ENCODE measurements at regions not wholly inside any gene's neighbourhood (a gene's known extent, or its start where the extent isn't known, plus 50 kb on each side); places are given as distances from the start of the nearest gene placed in this dataset.
A peak's percentile ranks its signal among the peaks of the same experiment; 100 is the strongest.

DNA sequence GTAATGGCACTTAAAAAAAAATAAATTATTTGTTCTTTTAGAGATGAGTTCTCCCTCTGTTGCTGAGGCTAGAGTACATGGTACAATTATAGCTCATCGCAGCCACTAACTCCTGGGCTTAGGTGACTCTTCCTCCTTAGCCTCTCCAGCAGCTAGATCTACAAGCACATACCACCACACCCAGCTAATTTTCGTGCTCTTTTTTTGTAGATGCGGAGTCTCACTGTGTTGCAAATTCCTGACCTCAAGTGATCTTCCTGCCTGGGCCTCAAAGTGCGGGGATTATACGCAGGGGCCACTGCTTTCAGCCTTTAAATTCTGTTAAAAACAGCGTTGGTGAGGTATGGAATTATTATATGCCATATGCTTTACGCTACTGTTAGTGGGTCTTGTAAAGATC, 2034.0 kb downstream of the OLFM4 start:
- no peak overlapping the region for H3K23ac ChIP-seq (ENCODE audit: insufficient read length)
- TF ChIP-seq NRF1 (IDR thresholded peaks at IDR 0.05; ENCODE audit: low read depth, low read length) (no peak), POLR2AphosphoS5 (IDR thresholded peaks at IDR 0.05; ENCODE audit: low read depth, low read length) (peak; percentile 42)
- H3K36me3 ChIP-seq (ENCODE audit: control insufficient read depth in 2 of 4, insufficient read depth in 4 of 4, low read length in 3 of 4), result peaks cover 0 to 15% (median 7%) of the 10 kb centered on the region in 4 experiments; a peak in 3 of 8 replicates
- H3K27ac ChIP-seq (ENCODE audit: low read depth, low read length), result no peak overlapping the region; the same call in 1 of the 2 replicates
- H3K79me1 ChIP-seq (ENCODE audit: low read depth, low read length), result no peaks in the 10 kb centered on the region
- H2AK5ac ChIP-seq (ENCODE audit: low read depth, low read length), result no peak overlapping the region
- no peak overlapping the region for H2BK5ac ChIP-seq (ENCODE audit: low read depth, low read length)
- H4K5ac ChIP-seq (ENCODE audit: insufficient read length, low read depth, low read length), result no peak overlapping the region
- no peak overlapping the region for H3K4ac ChIP-seq (replicated peaks; ENCODE audit: insufficient read length, low read depth, low read length)
- peak; percentile 48 for FAIRE-seq
- H4K91ac ChIP-seq (replicated peaks; ENCODE audit: insufficient read length, low read length), result no peak overlapping the region
- WGBS, 2 experiments (ENCODE audit: extremely low coverage in 1 of 2, insufficient coverage in 1 of 2, insufficient read length in 1 of 2, insufficient replicate concordance in 2 of 2, low coverage in 1 of 2, low lambda C conversion rate in 2 of 2, missing lambda C conversion rate in 1 of 2), result 77% methylated on average over 7 of the region's 7 CpGs; no CpG with 5 or more reads in 1 of the 2 experiments
- H2BK20ac ChIP-seq (ENCODE audit: low read length), result no peak overlapping the region
- H3K18ac ChIP-seq (ENCODE audit: extremely low read depth, low read length), result no peak overlapping the region
- ChIA-PET CTCF (ENCODE audit: partially characterized antibody) (no interaction called here), POLR2A (ENCODE audit: partially characterized antibody) (no interaction called here)
- no peak overlapping the region for H2BK12ac ChIP-seq (ENCODE audit: low read depth, low read length)
- H2AFZ ChIP-seq (ENCODE audit: low read length), result no peak overlapping the region
- DNase-seq (ENCODE audit: low read depth in 1 of 2, low spot score in 2 of 2), result no peak
- H3K23me2 ChIP-seq (ENCODE audit: low read depth, low read length), result no peaks in the 10 kb centered on the region
- no peak overlapping the region for H4K8ac ChIP-seq (ENCODE audit: extremely low read depth, insufficient read depth, low read length)
- H3K27me3 ChIP-seq (replicated peaks in 1 of 4; ENCODE audit: control insufficient read depth in 3 of 4, extremely low read depth in 1 of 4, insufficient read depth in 3 of 4, low read length in 3 of 4), result peaks cover 0 to 1% (median 0%) of the 10 kb centered on the region in 4 experiments; a peak in 1 of 7 replicates
- no peaks in the 10 kb centered on the region for H3K79me2 ChIP-seq (ENCODE audit: control insufficient read depth in 1 of 2, insufficient read depth in 2 of 2, low read length in 2 of 2)
- no peaks in the 10 kb centered on the region for H4K20me1 ChIP-seq (replicated peaks in 1 of 2; ENCODE audit: control insufficient read depth in 1 of 2, insufficient read depth in 2 of 2, low read length in 2 of 2)
- H3K9ac ChIP-seq (replicated peaks in 1 of 4; ENCODE audit: extremely low read depth in 1 of 4, low read depth in 3 of 4, low read length in 3 of 4), result no peak overlapping the region
- no peak overlapping the region for H3K14ac ChIP-seq (ENCODE audit: insufficient read length)
- H3K4me3 ChIP-seq (ENCODE audit: extremely low read depth in 1 of 4, insufficient read depth in 2 of 4, low read depth in 3 of 4, low read length in 4 of 4), result no peak overlapping the region
- H3K4me2 ChIP-seq (ENCODE audit: insufficient read depth in 1 of 2, low read depth in 2 of 2, low read length in 2 of 2), result no peak overlapping the region
- peaks cover 0 to 4% (median 2%) of the 10 kb centered on the region in 4 experiments; a peak in 1 of 7 replicates for H3K4me1 ChIP-seq (replicated peaks in 1 of 4; ENCODE audit: control insufficient read depth in 3 of 4, insufficient read depth in 4 of 4, low read length in 3 of 4)
- no peak overlapping the region for H2BK15ac ChIP-seq (ENCODE audit: low read length)
- H2BK120ac ChIP-seq (replicated peaks; ENCODE audit: low read depth, low read length), result no peak overlapping the region
- no peak overlapping the region for H3K56ac ChIP-seq (replicated peaks; ENCODE audit: insufficient read length, low read depth, low read length)
- H3K9me3 ChIP-seq (ENCODE audit: insufficient read depth in 2 of 2, low read depth in 1 of 2, low read length in 1 of 2), result no peaks in the 10 kb centered on the region

All from H1 (cell line).